ENCODE measurements at regions not wholly inside any gene's neighbourhood (a gene's known extent, or its start where the extent isn't known, plus 50 kb on each side); places are given as distances from the start of the nearest gene placed in this dataset.

- Histone ChIP-seq H3K4me3 (no peak overlapping the region), H3K36me3 (no peaks in the 10 kb centered on the region)
- 71 to 73% methylated on average over 7 to 8 of the region's 8 CpGs for whole genome bisulfite sequencing, 2 donors
Measured at GRCh38 chr2:121949271-121949670, 193.8 kb downstream of the TSN start.

GRCh38 chr2:121955426-121955825, 200.0 kb downstream of the TSN start:
- DNase-seq: no peak
- H3K4me1 ChIP-seq: no peaks in the 10 kb centered on the region
- intact Hi-C loops (cut with DNase I): no loop called here
- H3K36me3 ChIP-seq: no peaks in the 10 kb centered on the region
- TF ChIP-seq POLR2A (IDR thresholded peaks at IDR 0.05) (no peak), CTCF (IDR thresholded peaks at IDR 0.05) (no peak)
- H3K27ac ChIP-seq: no peak overlapping the region
- WGBS, 2 donors: 41 to 56% methylated on average over 6 of the region's 6 CpGs
- no peak overlapping the region for H3K4me3 ChIP-seq
- no peaks in the 10 kb centered on the region for H3K9me3 ChIP-seq
- peaks cover 0 to 6% (median 0%) of the 10 kb centered on the region in 4 donors for H3K27me3 ChIP-seq

More at GRCh38 chr2:121949271-121949670, 193.8 kb downstream of the TSN start:
- intact Hi-C loops (cut with DNase I): no loop called here
- no peak overlapping the region for H3K27ac ChIP-seq
- no peaks in the 10 kb centered on the region for H3K27me3 ChIP-seq
- H3K9me3 ChIP-seq: no peaks in the 10 kb centered on the region
- no peak for DNase-seq
- no peaks in the 10 kb centered on the region for H3K4me1 ChIP-seq
- TF ChIP-seq CTCF (IDR thresholded peaks at IDR 0.05): no peak
- TF ChIP-seq POLR2A (IDR thresholded peaks at IDR 0.05): no peak

GRCh38 chr2:121955872-121956271, 200.4 kb downstream of the TSN start:
- Histone ChIP-seq H3K36me3 (no peaks in the 10 kb centered on the region), H3K27me3 (peaks cover 0 to 6% (median 0%) of the 10 kb centered on the region in 4 donors), H3K27ac (no peak overlapping the region), H3K4me1 (no peaks in the 10 kb centered on the region), H3K4me3 (no peak overlapping the region), H3K9me3 (no peaks in the 10 kb centered on the region)
- intact Hi-C loops (cut with DNase I): no loop called here
- DNase-seq: no peak
- TF ChIP-seq CTCF (IDR thresholded peaks at IDR 0.05) (no peak), POLR2A (IDR thresholded peaks at IDR 0.05) (no peak)
- WGBS, 2 donors: 33 to 68% methylated on average over 3 to 9 of the region's 9 CpGs

GRCh38 chr2:121960251-121960650, 204.8 kb downstream of the TSN start:
- Histone ChIP-seq H3K9me3 (no peaks in the 10 kb centered on the region), H3K4me1 (no peaks in the 10 kb centered on the region), H3K27ac (no peak overlapping the region), H3K27me3 (peaks cover 0 to 3% (median 0%) of the 10 kb centered on the region in 4 donors), H3K4me3 (no peak overlapping the region), H3K36me3 (no peaks in the 10 kb centered on the region)
- TF ChIP-seq POLR2A (IDR thresholded peaks at IDR 0.05) (no peak), CTCF (IDR thresholded peaks at IDR 0.05) (no peak)
- DNase-seq: no peak
- WGBS, 2 donors: 82 to 84% methylated on average over 7 of the region's 7 CpGs
- intact Hi-C loops (cut with DNase I): no loop called here

GRCh38 chr2:121961761-121962160, 206.3 kb downstream of the TSN start:
- no peak for DNase-seq
- H3K27me3 ChIP-seq: no peaks in the 10 kb centered on the region
- intact Hi-C loops (cut with DNase I): no loop called here
- no peaks in the 10 kb centered on the region for H3K36me3 ChIP-seq
- WGBS, 2 donors: 47 to 52% methylated on average over 4 to 5 of the region's 5 CpGs
- H3K27ac ChIP-seq: no peak overlapping the region
- no peaks in the 10 kb centered on the region for H3K9me3 ChIP-seq
- TF ChIP-seq POLR2A (IDR thresholded peaks at IDR 0.05) (no peak), CTCF (IDR thresholded peaks at IDR 0.05) (no peak)
- no peaks in the 10 kb centered on the region for H3K4me1 ChIP-seq
- H3K4me3 ChIP-seq: no peak overlapping the region

Measured in esophagus squamous epithelium (tissue), 5 donors.